SU-DHL-6 (cell line): ENCODE measurements at regions not wholly inside any gene's neighbourhood (a gene's known extent, or its start where the extent isn't known, plus 50 kb on each side); places are given as distances from the start of the nearest gene placed in this dataset.

Experiments used
- H2AFZ ChIP-seq: fragments of 200-600 bp; sonication (generic); 2 replicates; pipeline ENCODE4 v1.6.1; 2014; ENCODE audit warnings: low read depth, mild to moderate bottlenecking, moderate library complexity, mixed read lengths, antibody characterized with exemption, low read length; ENCODE audit not compliant: severe bottlenecking
- H3F3A ChIP-seq: fragments of 200-600 bp; shearing (Covaris generic); 2 replicates; pipeline ENCODE4 v1.6.0; 2016; ENCODE audit warnings: antibody characterized with exemption, mild to moderate bottlenecking; ENCODE audit not compliant: insufficient read depth
- H3K27ac ChIP-seq: fragments of 200-600 bp; sonication (generic); 2 replicates; pipeline ENCODE4 v1.5.1; 2016; ENCODE audit warnings: low read depth, mild to moderate bottlenecking, low read length, moderate library complexity, mixed read lengths
- H3K27me3 ChIP-seq: fragments of 200-600 bp; sonication (generic), shearing (Covaris generic); 2 replicates; pipeline ENCODE4 v1.6.0; 2014; ENCODE audit warnings: mild to moderate bottlenecking, low read length
- H3K36me3 ChIP-seq: fragments of 200-600 bp; sonication (generic); 2 replicates; pipeline ENCODE4 v1.6.1; 2014; ENCODE audit warnings: mild to moderate bottlenecking, low read length, mixed read lengths
- H3K4me2 ChIP-seq: fragments of 300-600, 200-600 bp; shearing (Covaris generic), sonication (generic); 2 replicates; pipeline ENCODE4 v1.6.0; 2014; ENCODE audit warnings: low read length, low read depth, mild to moderate bottlenecking; ENCODE audit not compliant: poor library complexity, severe bottlenecking
- H3K4me3 ChIP-seq: fragments of 200-600 bp; sonication (generic); 2 replicates; pipeline ENCODE4 v1.5.1; 2014; ENCODE audit warnings: antibody characterized with exemption, low read length, mild to moderate bottlenecking, mixed read lengths; ENCODE audit not compliant: insufficient read depth, poor library complexity, severe bottlenecking
- H3K79me2 ChIP-seq: fragments of 200-600 bp; sonication (generic); 2 replicates; pipeline ENCODE4 v1.6.1; 2014; ENCODE audit warnings: mild to moderate bottlenecking, low read length, moderate library complexity; ENCODE audit not compliant: insufficient read depth
- H3K9ac ChIP-seq: fragments of 200-600 bp; sonication (generic); 2 replicates; pipeline ENCODE4 v1.7.0; 2014; ENCODE audit warnings: mild to moderate bottlenecking, low read length
- H3K9me2 ChIP-seq: fragments of 200-600 bp; sonication (generic); replicated peaks from 2 replicates; pipeline ENCODE4 v1.6.1; 2014; ENCODE audit warnings: low read length; ENCODE audit not compliant: insufficient read depth
- H3K9me3 ChIP-seq: fragments of 200-600 bp; sonication (generic); 2 replicates; pipeline ENCODE4 v1.6.1; 2014; ENCODE audit warnings: low read length, mixed read lengths; ENCODE audit not compliant: insufficient read depth
- H4K20me1 ChIP-seq: fragments of 200-600 bp; sonication (generic); 2 replicates; pipeline ENCODE4 v1.6.1; 2014; ENCODE audit warnings: low read depth, mild to moderate bottlenecking, antibody characterized with exemption, low read length, moderate library complexity, mixed read lengths
- EZH2phosphoT487 ChIP-seq: fragments of 200-600 bp; sonication (generic), shearing (Covaris generic); conservative IDR thresholded peaks from 2 replicates; pipeline ENCODE4 v1.6.1; 2018; ENCODE audit warnings: mild to moderate bottlenecking, antibody characterized with exemption, low read length, moderate library complexity, mixed read lengths
- TF ChIP-seq, protein P1 (sequence below): fragments of 200-600 bp; sonication (generic); IDR thresholded peaks from one replicate; pipeline ENCODE4 v1.5.1; 2017; ENCODE audit warnings: antibody characterized with exemption, mild to moderate bottlenecking, low read length, moderate library complexity; ENCODE audit not compliant: insufficient read depth, poor library complexity, severe bottlenecking

DNA sequence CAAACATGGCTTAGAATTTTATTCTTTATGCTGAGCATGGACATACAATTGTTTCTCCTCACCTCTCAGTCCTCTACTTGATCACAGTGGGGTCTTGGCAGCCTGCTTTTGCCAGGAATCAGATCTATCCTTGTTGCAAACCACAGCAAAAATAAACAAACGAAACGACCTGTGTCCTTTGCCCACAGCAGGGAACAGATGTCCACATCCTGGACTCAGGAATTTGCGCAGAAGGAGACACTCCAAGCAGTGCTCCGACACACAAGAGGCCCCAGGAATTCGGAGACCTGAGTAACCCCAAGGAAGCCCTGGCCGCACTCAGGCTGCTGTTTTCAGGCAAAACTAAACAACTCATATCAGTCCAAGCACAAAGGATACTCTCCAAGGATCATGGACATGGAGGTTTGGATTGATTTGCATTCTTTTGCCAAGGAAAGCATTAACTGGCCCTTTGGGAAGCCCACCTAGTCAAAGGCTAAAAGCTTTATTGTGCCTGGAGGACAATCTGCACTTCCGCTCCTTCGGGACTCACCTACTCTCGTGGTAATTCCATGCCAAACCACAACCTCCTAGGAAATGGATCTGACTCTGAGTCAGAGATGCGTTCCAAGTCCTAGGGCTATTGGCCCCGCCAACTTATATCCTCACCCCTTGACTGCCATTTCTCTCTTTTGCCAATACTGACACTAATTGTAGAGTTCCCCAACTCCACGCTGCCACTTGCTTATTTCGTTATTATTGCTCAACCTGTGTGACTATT is 271.1 kb upstream of the CDH11 start:
- Histone ChIP-seq H3K4me3 (no peak overlapping the region), H3K27ac (no peak overlapping the region), H3F3A (no peaks in the 10 kb centered on the region), H3K36me3 (no peaks in the 10 kb centered on the region), H3K79me2 (no peaks in the 10 kb centered on the region), H3K9ac (no peak overlapping the region), H2AFZ (no peak overlapping the region), H3K27me3 (no peaks in the 10 kb centered on the region), H3K4me2 (no peak overlapping the region), H3K9me2 (no peaks in the 10 kb centered on the region), H3K9me3 (no peaks in the 10 kb centered on the region), H4K20me1 (no peaks in the 10 kb centered on the region)
- no peak for TF ChIP-seq EZH2phosphoT487
- TF ChIP-seq, protein P1, sequence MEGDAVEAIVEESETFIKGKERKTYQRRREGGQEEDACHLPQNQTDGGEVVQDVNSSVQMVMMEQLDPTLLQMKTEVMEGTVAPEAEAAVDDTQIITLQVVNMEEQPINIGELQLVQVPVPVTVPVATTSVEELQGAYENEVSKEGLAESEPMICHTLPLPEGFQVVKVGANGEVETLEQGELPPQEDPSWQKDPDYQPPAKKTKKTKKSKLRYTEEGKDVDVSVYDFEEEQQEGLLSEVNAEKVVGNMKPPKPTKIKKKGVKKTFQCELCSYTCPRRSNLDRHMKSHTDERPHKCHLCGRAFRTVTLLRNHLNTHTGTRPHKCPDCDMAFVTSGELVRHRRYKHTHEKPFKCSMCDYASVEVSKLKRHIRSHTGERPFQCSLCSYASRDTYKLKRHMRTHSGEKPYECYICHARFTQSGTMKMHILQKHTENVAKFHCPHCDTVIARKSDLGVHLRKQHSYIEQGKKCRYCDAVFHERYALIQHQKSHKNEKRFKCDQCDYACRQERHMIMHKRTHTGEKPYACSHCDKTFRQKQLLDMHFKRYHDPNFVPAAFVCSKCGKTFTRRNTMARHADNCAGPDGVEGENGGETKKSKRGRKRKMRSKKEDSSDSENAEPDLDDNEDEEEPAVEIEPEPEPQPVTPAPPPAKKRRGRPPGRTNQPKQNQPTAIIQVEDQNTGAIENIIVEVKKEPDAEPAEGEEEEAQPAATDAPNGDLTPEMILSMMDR, result no peak

DNA sequence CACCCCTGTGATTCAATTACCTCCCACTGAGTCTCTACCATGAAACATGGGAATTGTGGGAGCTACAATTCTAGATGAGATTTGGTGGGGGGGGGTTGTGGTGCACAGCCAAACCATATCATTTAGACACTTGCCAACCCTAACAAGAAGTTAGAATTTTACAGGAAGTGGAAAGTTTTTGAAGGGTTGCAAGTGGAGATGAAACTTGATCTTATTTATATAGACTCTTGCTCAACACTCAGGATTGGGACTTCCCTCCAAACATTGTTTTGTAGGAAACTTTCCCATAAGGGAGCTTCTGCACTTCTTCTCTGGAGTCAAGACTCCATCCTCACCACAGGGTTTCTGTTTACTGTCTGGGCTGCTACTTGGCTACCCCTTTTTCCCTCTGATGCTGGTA is 266.7 kb upstream of the CDH11 start:
- TF ChIP-seq EZH2phosphoT487, result no peak
- TF ChIP-seq, protein P1, result no peak
- Histone ChIP-seq H3K79me2 (no peaks in the 10 kb centered on the region), H3K9me2 (no peaks in the 10 kb centered on the region), H3K9ac (no peak overlapping the region), H3K4me2 (no peak overlapping the region), H4K20me1 (no peaks in the 10 kb centered on the region), H3K27me3 (no peaks in the 10 kb centered on the region), H3K9me3 (no peaks in the 10 kb centered on the region), H2AFZ (no peak overlapping the region), H3K4me3 (no peak overlapping the region), H3K27ac (no peak overlapping the region), H3F3A (no peaks in the 10 kb centered on the region), H3K36me3 (no peaks in the 10 kb centered on the region)

DNA sequence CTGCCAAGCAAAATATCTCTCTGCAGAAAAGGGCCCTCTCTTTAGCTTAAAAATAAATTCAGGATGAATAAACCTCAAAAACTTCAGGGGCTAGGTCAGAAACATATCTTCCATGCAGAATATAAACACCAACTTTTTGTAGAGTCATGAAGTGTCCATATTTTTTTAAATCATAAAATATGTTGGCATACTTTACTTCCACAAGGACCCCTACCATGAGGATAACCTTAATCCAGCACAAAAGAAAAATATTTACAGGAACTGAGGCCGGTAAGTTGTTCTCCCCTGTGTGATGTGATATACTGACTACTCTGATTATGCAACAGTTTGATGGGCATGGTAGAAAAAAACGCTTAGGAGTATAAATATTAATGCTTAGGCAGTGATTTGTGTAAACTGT is 264.8 kb upstream of the CDH11 start:
- no peaks in the 10 kb centered on the region for H3K27me3 ChIP-seq
- no peak overlapping the region for H3K9ac ChIP-seq
- H2AFZ ChIP-seq, result no peak overlapping the region
- H3K36me3 ChIP-seq, result no peaks in the 10 kb centered on the region
- H3K4me2 ChIP-seq, result no peak overlapping the region
- no peaks in the 10 kb centered on the region for H3K79me2 ChIP-seq
- no peaks in the 10 kb centered on the region for H3K9me3 ChIP-seq
- H4K20me1 ChIP-seq, result no peaks in the 10 kb centered on the region
- no peak overlapping the region for H3K27ac ChIP-seq
- no peaks in the 10 kb centered on the region for H3F3A ChIP-seq
- no peaks in the 10 kb centered on the region for H3K9me2 ChIP-seq
- no peak overlapping the region for H3K4me3 ChIP-seq
- TF ChIP-seq, protein P1, result no peak
- TF ChIP-seq EZH2phosphoT487, result no peak
